OCI-LY1 (cell line): ENCODE measurements at regions not wholly inside any gene's neighbourhood (a gene's known extent, or its start where the extent isn't known, plus 50 kb on each side); places are given as distances from the start of the nearest gene placed in this dataset.

Experiments used
- H2AFZ ChIP-seq: fragments of 200-600 bp; sonication (generic), shearing (Covaris generic); 2 replicates; pipeline ENCODE4 v1.6.0; 2014; ENCODE audit warnings: antibody characterized with exemption, mild to moderate bottlenecking, low read length
- H3F3A ChIP-seq: fragments of 200-600 bp; sonication (generic), shearing (Covaris generic); 2 replicates; pipeline ENCODE4 v1.6.0; 2014; ENCODE audit warnings: mild to moderate bottlenecking, antibody characterized with exemption, low read length, moderate library complexity; ENCODE audit not compliant: insufficient read depth
- H3K27ac ChIP-seq: fragments of 200-600 bp; sonication (generic); 2 replicates; pipeline ENCODE4 v1.5.1; 2014; ENCODE audit warnings: low read length, mixed run types, mild to moderate bottlenecking, low read depth; ENCODE audit not compliant: poor library complexity, severe bottlenecking
- H3K27me3 ChIP-seq: fragments of 200-600 bp; sonication (generic); 2 replicates; pipeline ENCODE4 v1.6.0; 2014; ENCODE audit warnings: antibody characterized with exemption, mild to moderate bottlenecking, low read length, moderate library complexity; ENCODE audit not compliant: insufficient read depth
- H3K36me3 ChIP-seq: fragments of 200-600 bp; sonication (generic); 2 replicates; pipeline ENCODE4 v1.6.1; 2014; ENCODE audit warnings: mild to moderate bottlenecking, antibody characterized with exemption, low read length, moderate library complexity, mixed read lengths; ENCODE audit not compliant: insufficient read depth
- H3K4me1 ChIP-seq: fragments of 200-600 bp; sonication (generic); 2 replicates; pipeline ENCODE4 v1.5.1; 2014; ENCODE audit warnings: mild to moderate bottlenecking, low read length, moderate library complexity; ENCODE audit not compliant: insufficient read depth, severe bottlenecking
- H3K4me2 ChIP-seq: fragments of 200-600 bp; sonication (generic), shearing (Covaris generic); 2 replicates; pipeline ENCODE4 v1.6.1; 2014; ENCODE audit warnings: low read length
- H3K4me3 ChIP-seq: fragments of 200-600 bp; sonication (generic); 2 replicates; pipeline ENCODE4 v1.5.1; 2014; ENCODE audit warnings: low read length, low read depth, mild to moderate bottlenecking, mixed read lengths; ENCODE audit not compliant: poor library complexity, severe bottlenecking
- H3K79me2 ChIP-seq: fragments of 200-600 bp; shearing (Covaris generic); 2 replicates; pipeline ENCODE4 v1.6.1; 2016; ENCODE audit warnings: mixed run types, low read length, mixed read lengths; ENCODE audit not compliant: insufficient read depth
- H3K9ac ChIP-seq: fragments of 200-600 bp; sonication (generic), shearing (Covaris generic); 2 replicates; pipeline ENCODE4 v1.6.1; 2014; ENCODE audit warnings: mild to moderate bottlenecking, low read length, mixed read lengths
- H3K9me2 ChIP-seq: fragments of 200-600 bp; sonication (generic), shearing (Covaris generic); 2 replicates; pipeline ENCODE4 v1.6.1; 2014; ENCODE audit warnings: low read depth, mild to moderate bottlenecking, low read length, mixed read lengths
- H3K9me3 ChIP-seq: fragments of 200-600 bp; shearing (Covaris generic); 2 replicates; pipeline ENCODE4 v1.6.1; 2014; ENCODE audit warnings: low read length, mixed read lengths
- H4K20me1 ChIP-seq: fragments of 200-600 bp; sonication (generic), shearing (Covaris generic); 2 replicates; pipeline ENCODE4 v1.6.0; 2016; ENCODE audit warnings: mild to moderate bottlenecking, low read length; ENCODE audit not compliant: insufficient read depth
- CTCF ChIP-seq: fragments of 200-600 bp; sonication (generic), shearing (Covaris generic); IDR thresholded peaks from 2 replicates; pipeline ENCODE4 v1.5.1; 2017; ENCODE audit warnings: mild to moderate bottlenecking, antibody characterized with exemption, low read length, moderate library complexity, mixed read lengths
- EZH2 ChIP-seq: fragments of 200-600 bp; sonication (generic), shearing (Covaris generic); IDR thresholded peaks from 2 replicates; pipeline ENCODE4 v1.8.0; 2017; ENCODE audit warnings: borderline replicate concordance, mixed run types, mild to moderate bottlenecking, antibody characterized with exemption, low read length, moderate library complexity, mixed read lengths

GRCh38 chr7:86942995-86943394 is 116.5 kb downstream of the ELAPOR2 start:
- Histone ChIP-seq H3K4me1 (no peaks in the 10 kb centered on the region), H3K36me3 (no peaks in the 10 kb centered on the region), H4K20me1 (no peaks in the 10 kb centered on the region), H3K4me2 (no peak overlapping the region), H3K79me2 (no peaks in the 10 kb centered on the region), H3K9me3 (no peaks in the 10 kb centered on the region), H3K9ac (no peak overlapping the region), H3F3A (no peaks in the 10 kb centered on the region), H3K27ac (no peak overlapping the region), H3K4me3 (no peak overlapping the region), H2AFZ (no peak overlapping the region), H3K27me3 (no peaks in the 10 kb centered on the region), H3K9me2 (no peaks in the 10 kb centered on the region)
- no peak for TF ChIP-seq EZH2
- no peak for TF ChIP-seq CTCF

- no peak overlapping the region for H3K9ac ChIP-seq
- no peaks in the 10 kb centered on the region for H3K9me3 ChIP-seq
- H3K4me2 ChIP-seq: no peak overlapping the region
- no peaks in the 10 kb centered on the region for H3F3A ChIP-seq
- H3K36me3 ChIP-seq: no peaks in the 10 kb centered on the region
- no peak overlapping the region for H2AFZ ChIP-seq
- H4K20me1 ChIP-seq: no peaks in the 10 kb centered on the region
- no peaks in the 10 kb centered on the region for H3K27me3 ChIP-seq
- no peaks in the 10 kb centered on the region for H3K9me2 ChIP-seq
- no peak for TF ChIP-seq CTCF
- TF ChIP-seq EZH2: no peak
- no peaks in the 10 kb centered on the region for H3K4me1 ChIP-seq
- no peak overlapping the region for H3K27ac ChIP-seq
- H3K4me3 ChIP-seq: no peak overlapping the region
- no peaks in the 10 kb centered on the region for H3K79me2 ChIP-seq
These were observed 117.4 kb downstream of the ELAPOR2 start for GRCh38 chr7:86942081-86942480.

GRCh38 chr7:86939197-86939814 is 120.1 kb downstream of the ELAPOR2 start:
- H3K4me1 ChIP-seq: no peaks in the 10 kb centered on the region
- H3K4me3 ChIP-seq: no peak overlapping the region
- no peaks in the 10 kb centered on the region for H3K9me3 ChIP-seq
- no peaks in the 10 kb centered on the region for H4K20me1 ChIP-seq
- H3K9ac ChIP-seq: no peak overlapping the region
- no peaks in the 10 kb centered on the region for H3K27me3 ChIP-seq
- H3K9me2 ChIP-seq: no peaks in the 10 kb centered on the region
- no peak for TF ChIP-seq EZH2
- peak; percentile 78 for TF ChIP-seq CTCF
- H3K27ac ChIP-seq: no peak overlapping the region
- no peak overlapping the region for H3K4me2 ChIP-seq
- H2AFZ ChIP-seq: no peak overlapping the region
- no peaks in the 10 kb centered on the region for H3K36me3 ChIP-seq
- no peaks in the 10 kb centered on the region for H3F3A ChIP-seq
- no peaks in the 10 kb centered on the region for H3K79me2 ChIP-seq
